HepG2 (cell line): ENCODE measurements at regions not wholly inside any gene's neighbourhood (a gene's known extent, or its start where the extent isn't known, plus 50 kb on each side); places are given as distances from the start of the nearest gene placed in this dataset.

Source experiments
- GPBP1L1 ChIP-seq: sonication (generic); formaldehyde crosslinking; IDR thresholded peaks from 2 replicates; pipeline ENCODE4 v1.5.0; 2020; ENCODE audit warnings: mild to moderate bottlenecking, missing genetic modification reagents
- GTF3A ChIP-seq: sonication (generic); formaldehyde crosslinking; conservative IDR thresholded peaks from 2 replicates; pipeline ENCODE4 v1.4.0; 2020; ENCODE audit warnings: mild to moderate bottlenecking, missing genetic modification reagents
- RARG ChIP-seq: sonication (generic); formaldehyde crosslinking; IDR thresholded peaks from 2 replicates; pipeline ENCODE4 v1.4.0; 2020; ENCODE audit warnings: low read depth, mild to moderate bottlenecking, missing genetic modification reagents
- SALL1 ChIP-seq: sonication (generic); formaldehyde crosslinking; IDR thresholded peaks from 2 replicates; pipeline ENCODE4 v1.8.0; 2022; ENCODE audit warnings: mild to moderate bottlenecking, missing genetic modification reagents
- SKI ChIP-seq: fragments of 450-650 bp; IDR thresholded peaks from one replicate; pipeline ENCODE4 v1.6.1; 2018; ENCODE audit warnings: mild to moderate bottlenecking; ENCODE audit not compliant: partially characterized antibody
- TFDP1 ChIP-seq: IDR thresholded peaks from 2 replicates; pipeline ENCODE4 v1.6.1; 2016; ENCODE audit warnings: missing compliant biosample characterization, missing genetic modification reagents, borderline replicate concordance
- THAP8 ChIP-seq: sonication (generic); formaldehyde crosslinking; IDR thresholded peaks from 2 replicates; pipeline ENCODE4 v1.5.1; 2020; ENCODE audit warnings: missing genetic modification reagents, mild to moderate bottlenecking, borderline replicate concordance
- TF ChIP-seq, protein P1 (sequence below): sonication (generic); formaldehyde crosslinking; IDR thresholded peaks from 2 replicates; pipeline ENCODE4 v1.4.0; 2020; ENCODE audit warnings: low read depth, mild to moderate bottlenecking, missing genetic modification reagents
- TF ChIP-seq, protein P2 (sequence below): sonication (generic); formaldehyde crosslinking; IDR thresholded peaks from 2 replicates; pipeline ENCODE4 v1.5.1; 2020; ENCODE audit warnings: missing genetic modification reagents, mild to moderate bottlenecking, borderline replicate concordance

DNA sequence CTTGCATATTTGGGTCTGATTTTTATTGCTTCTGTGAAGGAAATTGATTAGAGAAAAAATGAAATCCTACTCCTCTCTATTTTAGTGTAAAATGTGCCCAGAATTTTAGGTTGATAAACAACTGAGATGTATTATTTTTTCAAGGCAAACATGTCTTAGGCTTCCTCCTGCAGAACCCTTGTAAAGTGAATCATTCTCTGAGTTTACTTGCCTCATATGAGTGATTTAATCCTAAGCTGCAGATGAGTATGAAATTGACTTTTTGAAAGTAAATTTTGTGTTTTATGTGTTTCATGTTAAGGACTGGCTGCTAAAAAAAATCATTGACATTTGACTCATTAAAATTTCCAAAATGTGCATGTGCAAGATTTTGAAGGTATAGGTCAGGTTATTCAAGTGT lies 138.5 kb upstream of the PHACTR1 start (continued):
- TF ChIP-seq THAP8 (CRISPR knock-in tag) (no peak), GPBP1L1 (no peak), TFDP1 (CRISPR knock-in tag) (no peak), SKI (no peak), SALL1 (CRISPR knock-in tag) (no peak), RARG (CRISPR knock-in tag) (no peak), GTF3A (no peak)
- TF ChIP-seq, protein P1, sequence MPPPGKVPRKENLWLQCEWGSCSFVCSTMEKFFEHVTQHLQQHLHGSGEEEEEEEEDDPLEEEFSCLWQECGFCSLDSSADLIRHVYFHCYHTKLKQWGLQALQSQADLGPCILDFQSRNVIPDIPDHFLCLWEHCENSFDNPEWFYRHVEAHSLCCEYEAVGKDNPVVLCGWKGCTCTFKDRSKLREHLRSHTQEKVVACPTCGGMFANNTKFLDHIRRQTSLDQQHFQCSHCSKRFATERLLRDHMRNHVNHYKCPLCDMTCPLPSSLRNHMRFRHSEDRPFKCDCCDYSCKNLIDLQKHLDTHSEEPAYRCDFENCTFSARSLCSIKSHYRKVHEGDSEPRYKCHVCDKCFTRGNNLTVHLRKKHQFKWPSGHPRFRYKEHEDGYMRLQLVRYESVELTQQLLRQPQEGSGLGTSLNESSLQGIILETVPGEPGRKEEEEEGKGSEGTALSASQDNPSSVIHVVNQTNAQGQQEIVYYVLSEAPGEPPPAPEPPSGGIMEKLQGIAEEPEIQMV: no peak
- TF ChIP-seq, protein P2, sequence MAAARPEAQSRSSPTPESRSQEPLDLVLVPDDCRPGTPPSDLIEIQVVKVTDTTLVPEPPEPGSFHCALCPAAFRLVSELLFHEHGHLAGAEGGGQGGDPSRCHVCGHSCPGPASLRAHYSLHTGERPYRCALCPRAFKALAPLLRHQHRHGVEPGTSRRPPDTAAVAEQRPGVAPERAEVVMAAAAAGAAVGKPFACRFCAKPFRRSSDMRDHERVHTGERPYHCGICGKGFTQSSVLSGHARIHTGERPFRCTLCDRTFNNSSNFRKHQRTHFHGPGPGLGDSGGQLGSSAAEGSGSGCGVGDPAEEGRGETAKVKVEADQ: no peak
- TF ChIP-seq, all 625 proteins: peak for 0
